SH-SY5Y (cell line): ENCODE measurements at regions not wholly inside any gene's neighbourhood (a gene's known extent, or its start where the extent isn't known, plus 50 kb on each side); places are given as distances from the start of the nearest gene placed in this dataset.

Experiments used
- GATA2 ChIP-seq: IDR thresholded peaks from 2 replicates; pipeline ENCODE4 v1.6.1; 2011; ENCODE audit warnings: mild to moderate bottlenecking, low read depth, low read length
- GATA3 ChIP-seq: IDR thresholded peaks from 2 replicates; pipeline ENCODE4 v1.6.1; 2011; ENCODE audit warnings: low read depth, mild to moderate bottlenecking, low read length, moderate library complexity

DNA sequence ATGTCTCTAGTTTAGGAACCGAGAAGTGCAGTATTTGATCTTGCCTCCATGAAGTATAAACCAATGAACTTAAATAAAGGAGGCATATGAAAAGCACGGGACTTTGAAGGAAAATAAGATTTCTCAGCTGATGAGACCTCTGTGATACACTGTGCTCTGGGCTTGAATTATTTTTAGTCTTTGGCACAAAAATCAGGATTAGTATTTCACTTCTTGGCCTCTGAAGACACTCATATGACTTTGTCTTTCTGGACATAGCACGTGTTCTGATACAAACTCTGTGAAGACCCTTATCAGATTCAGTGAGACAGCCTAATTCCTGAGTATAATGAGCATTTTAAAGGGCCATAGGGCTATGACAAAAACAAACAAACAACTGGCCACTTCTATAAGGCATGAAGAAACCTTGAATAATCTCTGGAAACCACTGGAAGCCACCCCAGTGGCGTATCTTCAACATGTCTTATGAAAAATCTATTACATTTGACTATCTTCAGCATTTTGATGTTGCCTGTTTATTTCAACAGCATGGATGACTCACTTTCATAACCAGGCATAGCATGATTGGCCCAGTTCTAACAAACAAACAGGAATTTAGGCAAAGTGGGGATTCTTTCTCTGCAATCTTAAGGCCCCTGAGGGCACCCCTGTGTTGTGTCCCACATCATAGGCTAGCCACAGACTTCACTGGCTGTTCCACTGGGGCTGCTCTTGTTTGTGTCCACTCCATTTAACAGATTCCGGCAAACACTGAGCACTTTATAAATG is 90.3 kb upstream of the ZNF462 start:
- TF ChIP-seq GATA2: no peak

DNA sequence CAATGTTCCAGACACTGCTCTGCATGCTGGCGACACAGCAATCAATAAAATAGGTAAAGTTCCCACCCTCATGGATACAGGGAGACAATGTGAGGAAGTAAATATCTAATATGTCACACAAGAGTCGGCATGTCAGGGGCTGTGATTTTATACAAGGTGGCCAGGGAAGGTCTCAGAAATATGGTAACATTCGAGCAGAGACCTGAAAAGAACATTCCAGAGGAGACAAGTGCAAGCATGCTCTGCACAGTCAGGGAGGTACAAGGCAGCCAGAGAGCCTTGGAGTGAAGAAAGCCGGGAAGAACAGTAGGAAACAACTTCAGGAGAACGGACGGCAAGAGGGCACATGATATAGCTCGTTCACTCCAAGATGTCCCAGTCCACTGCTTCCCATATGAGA is 89.2 kb upstream of the ZNF462 start:
- TF ChIP-seq GATA3: no peak
- TF ChIP-seq GATA2: no peak

DNA sequence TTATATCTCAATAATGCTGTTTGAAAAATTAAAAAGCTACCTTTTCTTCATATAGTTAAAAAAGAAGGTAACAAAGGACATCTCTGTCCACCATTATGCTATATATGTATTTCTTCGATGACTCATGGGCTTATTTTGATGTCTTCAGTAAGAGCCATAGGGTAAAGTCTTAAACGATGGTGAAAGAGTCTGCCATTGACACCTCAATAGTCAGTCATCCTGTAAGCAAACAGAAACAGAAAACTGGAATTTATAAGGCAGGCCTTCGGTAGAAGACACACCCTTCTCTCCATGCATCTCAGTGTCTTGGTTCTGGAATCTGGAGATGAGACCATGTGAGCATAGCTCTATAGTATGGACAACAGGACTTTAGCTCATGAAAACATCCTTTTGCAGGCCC is 87.0 kb upstream of the ZNF462 start:
- TF ChIP-seq GATA3 (no peak), GATA2 (no peak)

DNA sequence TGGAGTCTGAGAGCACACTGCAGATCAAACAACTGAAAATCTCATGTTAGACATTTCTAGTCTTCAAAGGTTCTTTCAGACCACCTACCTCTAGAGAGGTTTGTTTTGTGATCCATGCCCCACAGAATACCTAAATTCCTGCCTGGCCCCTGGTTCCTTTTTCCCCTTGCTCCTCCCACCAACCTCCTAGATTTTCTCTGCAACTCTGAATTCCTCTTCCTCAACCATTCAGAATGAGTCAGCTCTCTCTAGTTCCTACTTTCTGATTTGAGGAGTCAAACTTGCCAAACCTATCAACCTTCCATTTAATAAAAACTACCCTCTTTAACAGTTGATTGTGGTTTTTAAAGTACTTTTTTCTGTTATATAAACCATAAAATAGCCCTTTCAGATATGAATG is 83.2 kb upstream of the ZNF462 start:
- no peak for TF ChIP-seq GATA2
- TF ChIP-seq GATA3: no peak

DNA sequence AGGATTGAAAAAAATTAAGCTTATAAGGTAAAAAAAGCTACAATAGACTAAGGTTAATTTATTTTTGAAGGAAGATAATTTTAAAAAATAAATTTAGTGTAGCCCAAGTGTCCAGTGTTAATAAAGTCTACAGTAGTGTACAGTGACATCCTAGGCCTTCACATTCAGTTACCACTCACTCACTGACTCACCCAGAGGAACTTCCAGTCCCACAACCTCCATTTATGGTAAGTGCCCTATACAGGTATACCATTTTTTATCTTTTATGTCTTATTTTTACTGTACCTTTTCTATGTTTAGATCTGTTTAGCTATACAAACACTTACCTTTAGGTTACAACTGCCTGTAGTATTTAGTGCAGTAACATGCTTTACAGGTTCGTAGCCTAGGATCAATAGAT is 79.8 kb upstream of the ZNF462 start:
- TF ChIP-seq GATA3 (no peak), GATA2 (no peak)

DNA sequence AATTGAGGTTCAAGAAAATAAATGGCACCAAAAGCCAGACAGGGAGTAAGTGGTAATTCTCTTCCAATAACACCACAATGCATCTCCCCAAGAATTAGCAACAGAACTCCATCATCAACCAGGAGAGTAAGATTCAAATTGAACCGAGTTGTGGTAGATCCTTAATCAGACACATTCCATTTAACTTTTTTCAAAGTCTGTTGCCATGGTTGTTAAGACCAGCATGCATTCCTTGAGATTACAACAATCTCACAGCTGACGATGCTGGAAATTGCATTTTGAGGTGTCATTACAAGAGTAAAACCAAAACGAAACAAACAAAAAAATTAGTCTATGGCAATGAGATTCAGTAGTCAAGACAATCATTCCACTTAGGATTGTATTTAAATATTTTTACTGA is 78.9 kb upstream of the ZNF462 start:
- TF ChIP-seq GATA2 (no peak), GATA3 (no peak)

DNA sequence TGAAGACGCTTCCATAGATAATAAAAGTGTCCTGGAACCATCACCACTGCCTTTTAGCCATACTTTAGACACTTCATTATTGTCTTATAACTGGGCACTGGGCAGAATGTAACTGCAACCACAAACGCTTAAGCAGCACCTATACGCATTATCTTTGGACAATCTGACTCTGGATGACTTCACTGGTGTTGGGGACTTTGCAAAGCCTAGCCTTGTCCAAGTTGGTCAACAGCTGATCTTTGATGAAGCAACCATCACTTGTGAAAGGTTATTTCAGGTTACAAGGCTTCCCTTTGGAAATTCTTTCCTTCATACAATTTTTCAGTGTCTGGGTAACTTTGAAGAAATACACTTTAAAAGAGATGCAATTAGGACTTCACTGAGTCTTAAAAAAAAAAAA is 77.8 kb upstream of the ZNF462 start:
- TF ChIP-seq GATA3 (no peak), GATA2 (no peak)

DNA sequence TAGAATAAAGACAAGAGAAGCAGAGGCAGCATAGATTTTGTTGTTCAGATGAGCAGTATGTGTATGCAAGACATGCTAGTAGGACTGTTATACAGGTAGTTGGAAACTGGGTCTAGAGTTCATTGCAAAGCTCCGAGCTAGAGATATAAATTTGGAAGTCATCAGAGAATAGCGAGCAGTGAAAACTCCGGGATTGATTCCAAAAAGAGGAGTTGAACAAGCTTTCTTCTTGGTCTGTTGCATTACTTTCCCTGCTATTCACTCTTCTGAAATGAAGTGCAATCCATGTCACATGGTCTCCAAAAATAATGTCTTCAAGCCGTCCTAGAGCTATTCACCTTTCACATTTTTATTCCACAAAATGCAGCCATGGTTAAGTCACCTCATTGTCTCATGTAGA is 67.9 kb upstream of the ZNF462 start:
- TF ChIP-seq GATA3: no peak
- TF ChIP-seq GATA2: no peak

DNA sequence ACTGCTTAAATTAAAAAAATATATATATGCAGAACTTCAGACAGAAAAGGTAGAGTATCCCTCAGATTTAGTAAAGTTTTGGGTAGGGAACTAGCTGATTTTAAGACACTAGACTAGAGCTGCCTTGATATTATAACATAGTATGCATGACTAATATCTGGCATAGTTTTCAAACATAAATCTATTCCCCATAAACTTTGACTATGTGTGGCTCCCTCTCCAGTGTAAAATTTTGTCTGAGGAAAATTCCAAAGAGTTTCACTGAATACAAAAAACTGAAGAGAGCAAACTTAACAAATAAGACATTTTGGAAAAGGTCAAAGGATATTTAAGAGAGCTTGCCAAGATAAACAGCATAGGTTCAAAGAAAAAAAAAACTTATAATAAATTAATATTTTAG is 66.2 kb upstream of the ZNF462 start:
- TF ChIP-seq GATA2 (no peak), GATA3 (no peak)

DNA sequence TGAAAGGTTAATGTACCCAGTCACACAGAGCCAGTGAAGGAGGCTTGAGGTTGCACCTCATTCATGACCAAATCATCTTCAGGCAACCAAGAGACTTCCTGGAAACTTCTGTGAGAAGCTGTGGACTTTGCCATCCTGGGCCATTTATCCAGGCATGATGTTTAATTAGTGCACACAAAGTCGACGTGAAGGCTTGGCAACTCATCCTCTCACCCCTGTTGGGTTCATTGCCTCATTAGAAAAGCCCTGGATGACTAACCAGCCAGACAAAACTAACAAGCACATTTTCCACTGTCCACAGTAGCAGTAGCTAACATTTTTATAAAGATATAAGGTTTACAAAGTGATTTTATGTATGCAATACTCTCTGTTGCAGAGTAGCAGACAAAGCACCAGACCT is 65.7 kb upstream of the ZNF462 start:
- TF ChIP-seq GATA2: no peak
- no peak for TF ChIP-seq GATA3

DNA sequence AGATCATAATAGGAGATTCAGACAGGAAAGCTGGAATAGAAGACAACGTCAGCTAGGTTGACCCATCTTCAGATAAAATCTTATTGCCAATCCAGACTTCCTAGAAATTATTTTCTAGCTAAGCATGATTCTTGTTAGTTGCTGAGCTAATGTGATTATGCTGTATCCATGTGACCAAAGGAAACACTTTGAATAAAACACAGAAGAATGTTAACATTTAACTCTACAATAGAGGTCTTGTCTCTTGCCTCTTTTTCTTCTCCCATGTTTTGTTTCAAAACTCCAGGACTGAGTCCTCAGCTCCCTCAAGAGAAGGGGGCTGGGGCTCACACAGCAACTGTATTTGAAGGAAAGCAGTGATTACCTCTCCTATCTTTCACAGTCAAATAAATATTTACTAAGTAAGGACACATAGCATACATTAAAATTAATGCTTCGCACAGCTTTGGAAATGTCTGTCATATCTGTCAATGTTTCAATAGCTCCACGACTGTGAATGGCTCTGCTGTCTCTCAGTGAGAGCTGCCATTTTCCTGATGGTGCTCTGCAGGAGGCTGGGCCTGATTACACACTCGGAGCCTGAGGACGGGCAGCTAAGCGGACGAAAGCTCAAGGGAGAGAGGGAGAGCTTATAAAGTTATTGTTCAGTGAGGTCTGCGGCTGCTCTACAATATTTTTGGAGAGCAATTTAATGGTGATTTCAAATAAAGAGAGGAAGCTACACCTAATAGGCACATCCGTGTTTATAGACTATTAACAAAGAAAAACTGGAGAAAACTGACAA is 64.8 kb upstream of the ZNF462 start:
- no peak for TF ChIP-seq GATA2
- TF ChIP-seq GATA3: no peak

DNA sequence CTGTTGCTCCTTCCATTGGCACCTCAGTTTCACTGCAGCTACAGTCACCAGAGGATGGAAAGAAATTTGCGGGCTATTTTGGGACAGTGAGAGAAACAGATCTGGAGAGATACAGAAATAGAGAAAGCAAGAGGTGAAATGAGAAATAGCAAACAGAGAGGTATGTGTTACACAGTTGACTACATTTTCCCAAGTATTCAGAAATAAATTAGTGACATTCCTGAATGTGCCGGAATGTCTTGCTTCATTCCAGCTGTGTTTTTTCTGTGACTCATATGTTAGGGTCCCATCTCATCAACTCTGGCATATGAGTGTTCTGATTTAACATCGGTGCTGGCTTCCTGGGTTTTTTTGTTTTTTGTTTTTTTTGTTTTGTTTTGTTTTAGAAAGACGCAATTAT is 63.8 kb upstream of the ZNF462 start:
- no peak for TF ChIP-seq GATA2
- no peak for TF ChIP-seq GATA3

DNA sequence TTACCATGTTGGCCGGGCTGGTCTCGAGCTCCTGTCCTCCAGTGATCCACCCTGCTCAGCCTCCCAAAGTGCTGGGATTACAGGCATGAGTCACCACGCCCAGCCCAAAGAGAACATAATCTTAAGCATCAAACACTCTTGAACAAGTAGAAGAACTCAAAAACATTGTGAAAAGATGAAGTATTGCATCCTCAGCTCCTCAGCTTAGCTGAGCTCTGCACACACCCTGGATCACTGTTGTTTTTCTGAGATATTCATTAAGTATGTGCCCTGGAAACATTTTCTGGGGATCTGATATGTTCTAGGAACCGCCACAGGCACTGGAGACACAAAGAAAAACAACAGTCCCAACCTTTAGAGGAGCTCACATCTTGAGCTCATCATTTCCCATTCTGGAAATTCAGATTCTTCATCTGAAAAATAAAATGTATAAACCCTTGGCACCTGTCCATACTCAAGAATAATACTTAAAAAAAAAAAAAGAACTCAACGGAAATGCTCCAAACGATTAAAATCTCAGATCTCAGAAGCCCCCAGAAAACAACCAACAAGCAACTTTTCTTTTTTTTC is 62.2 kb upstream of the ZNF462 start:
- TF ChIP-seq GATA3: no peak

DNA sequence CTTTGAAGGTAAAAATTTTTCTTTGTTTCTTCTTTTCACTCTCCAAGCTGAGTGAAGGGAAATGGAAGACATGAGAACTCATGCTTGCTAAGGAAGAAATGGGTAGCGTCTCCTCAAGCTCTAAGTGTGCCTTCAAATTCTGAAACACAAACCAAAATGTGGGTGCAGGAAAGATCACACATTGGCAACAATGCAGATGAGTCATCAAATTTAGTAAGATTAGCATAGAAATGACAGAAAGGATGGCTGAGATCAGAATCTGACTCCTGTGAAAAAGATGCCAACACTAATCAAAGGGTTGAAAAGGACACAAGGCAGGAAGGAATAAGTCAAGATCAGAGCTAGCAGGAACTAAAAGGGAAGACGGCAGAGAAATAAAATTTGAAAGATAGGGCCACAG is 61.1 kb upstream of the ZNF462 start:
- no peak for TF ChIP-seq GATA2
- no peak for TF ChIP-seq GATA3
